GM21786 (cell line): ENCODE measurements at regions not wholly inside any gene's neighbourhood (a gene's known extent, or its start where the extent isn't known, plus 50 kb on each side); places are given as distances from the start of the nearest gene placed in this dataset.

Experiments
- ATAC-seq: cut with Tn5 transposase; IDR thresholded peaks from one replicate; pipeline ENCODE4 v1.9.1; 2021; ENCODE audit not compliant: unreplicated experiment

GRCh38 chr12:14148489-14149270 is 167.3 kb upstream of the GRIN2B start:
- ATAC-seq = no peak

DNA sequence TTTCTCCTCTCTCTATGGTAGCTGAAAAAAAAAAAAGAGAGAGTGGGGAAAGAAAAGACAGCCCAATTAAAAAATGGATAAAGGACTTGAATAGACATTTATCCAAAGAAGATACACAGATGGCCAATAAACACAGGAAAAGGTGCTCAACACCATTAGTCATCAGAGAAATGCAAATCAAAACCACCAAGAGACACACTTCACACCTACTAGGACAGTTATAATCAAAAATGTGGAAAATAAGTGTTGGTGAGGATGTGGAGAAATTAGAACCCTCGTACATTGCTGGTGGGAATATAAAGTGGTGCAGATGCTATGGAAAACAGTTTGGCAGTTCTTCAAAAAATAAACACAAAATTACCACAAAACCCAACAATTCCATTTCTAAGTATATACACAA is 172.4 kb upstream of the GRIN2B start:
- ATAC-seq = peak; percentile 12

- ATAC-seq = no peak
These were observed 175.2 kb upstream of the GRIN2B start for GRCh38 chr12:14156606-14157005.

- peak; percentile 97 for ATAC-seq
These were observed 175.8 kb upstream of the GRIN2B start for GRCh38 chr12:14157088-14157747.

- no peak for ATAC-seq
These were observed 182.9 kb upstream of the GRIN2B start for GRCh38 chr12:14164266-14164665.

- no peak for ATAC-seq
These were observed 185.7 kb upstream of the GRIN2B start for GRCh38 chr12:14167005-14167628.

DNA sequence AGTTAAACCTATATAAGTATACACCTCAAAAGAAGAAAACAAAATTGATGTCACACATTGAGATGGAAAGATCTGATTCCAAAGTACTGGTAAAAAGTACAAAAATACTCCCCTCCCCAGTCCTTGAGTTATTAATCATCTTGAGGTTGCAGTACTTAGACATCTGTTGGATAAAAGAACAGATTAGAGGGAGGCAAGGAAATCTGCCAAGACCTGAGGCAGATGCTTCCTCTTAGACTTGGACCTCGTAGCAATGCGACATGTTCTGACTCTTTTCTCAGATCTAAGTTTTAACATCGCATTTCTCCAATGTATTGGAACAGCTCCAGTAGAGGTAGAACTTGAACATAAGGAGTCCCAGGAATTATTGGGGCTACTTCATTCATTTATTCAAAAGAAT is 187.9 kb upstream of the GRIN2B start:
- no peak for ATAC-seq

DNA sequence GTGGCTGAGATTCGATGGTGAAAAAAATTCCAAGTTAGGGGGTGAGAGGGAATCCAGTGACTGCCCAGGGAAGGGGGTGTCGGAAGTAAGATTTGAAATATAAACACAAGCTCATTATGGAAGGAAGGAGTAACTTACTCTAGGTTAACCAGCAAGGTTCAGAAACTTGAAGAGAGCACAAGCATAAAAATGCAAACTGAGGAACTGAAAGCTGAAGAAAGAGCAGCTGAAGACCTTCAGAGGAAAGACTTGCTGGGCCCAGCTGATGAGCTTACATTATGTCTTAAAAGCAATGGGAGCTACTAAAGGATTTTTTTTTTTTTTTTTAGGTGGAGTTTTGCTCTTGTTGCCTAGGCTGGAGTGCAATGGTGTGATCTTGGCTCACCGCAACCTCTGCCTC is 189.7 kb upstream of the GRIN2B start:
- ATAC-seq = peak; percentile 94

GRCh38 chr12:14175206-14175605 is 190.3 kb upstream of the ATF7IP start:
- ATAC-seq = no peak

GRCh38 chr12:14185427-14186192 is 179.9 kb upstream of the ATF7IP start:
- ATAC-seq = peak; percentile 71

GRCh38 chr12:14186193-14186502 is 179.3 kb upstream of the ATF7IP start:
- no peak for ATAC-seq

DNA sequence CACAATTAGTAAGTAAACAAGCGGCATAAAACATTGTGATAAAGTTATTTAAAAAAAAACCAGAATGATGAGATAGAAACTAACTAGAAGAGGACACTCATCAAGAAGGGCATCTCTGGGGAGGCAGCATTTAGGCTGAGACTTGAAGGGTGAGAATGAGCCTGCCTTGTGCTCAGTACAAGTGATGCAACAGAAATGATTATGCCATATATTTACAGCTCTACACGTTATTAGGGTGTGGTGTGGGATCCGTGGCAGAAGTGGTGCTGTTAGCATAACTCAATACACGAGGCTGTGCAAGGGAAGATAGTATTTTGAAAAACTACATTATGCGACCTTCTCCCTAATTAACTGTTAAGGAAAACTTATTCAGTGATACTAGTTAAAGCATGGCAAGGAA is 178.5 kb upstream of the ATF7IP start:
- ATAC-seq = no peak

- ATAC-seq = no peak
These were observed 177.5 kb upstream of the ATF7IP start for GRCh38 chr12:14187966-14188365.

- no peak for ATAC-seq
These were observed 176.7 kb upstream of the ATF7IP start for GRCh38 chr12:14188744-14189143.

GRCh38 chr12:14190694-14191093 is 174.8 kb upstream of the ATF7IP start:
- ATAC-seq = no peak

GRCh38 chr12:14191612-14192011 is 173.9 kb upstream of the ATF7IP start:
- ATAC-seq = no peak

DNA sequence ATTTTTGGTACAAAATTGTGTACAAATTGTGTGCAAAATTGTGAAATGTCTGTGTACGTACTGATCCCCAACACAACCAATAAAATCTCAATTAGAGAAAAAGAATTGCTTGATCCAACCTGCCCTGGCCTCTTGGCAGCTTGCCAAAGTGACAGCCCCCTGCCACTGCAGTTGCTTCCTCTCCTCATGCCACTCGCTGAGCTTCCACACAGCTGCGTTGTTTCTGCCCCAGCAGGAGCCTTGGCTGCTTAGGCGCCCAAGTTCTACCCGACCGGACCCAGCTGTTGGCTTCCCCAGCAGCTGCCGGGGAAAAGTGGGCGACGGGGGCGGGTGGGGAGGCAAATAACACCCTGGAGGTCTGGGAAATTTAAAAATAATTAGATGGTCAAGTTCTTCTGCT is 171.8 kb upstream of the ATF7IP start:
- no peak for ATAC-seq

DNA sequence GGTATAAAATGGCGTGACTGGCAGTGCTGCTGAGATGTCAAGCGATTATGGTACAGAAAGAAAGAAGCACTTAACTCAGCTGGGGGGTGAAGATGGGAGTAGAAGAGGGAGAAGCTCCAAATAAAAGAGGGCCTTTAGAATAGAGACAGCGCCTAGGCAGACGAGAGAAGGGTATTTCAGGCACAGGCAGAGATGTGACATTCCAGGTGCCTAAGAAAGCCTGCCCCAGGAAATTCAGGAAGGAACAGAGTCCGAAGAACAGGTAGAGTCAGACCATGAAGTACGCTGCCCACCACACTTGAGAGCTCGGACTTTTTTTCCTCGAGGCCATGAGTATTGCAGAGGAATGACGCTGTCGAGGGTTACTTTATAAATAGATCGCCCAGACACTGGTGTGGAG is 170.9 kb upstream of the ATF7IP start:
- ATAC-seq = no peak

DNA sequence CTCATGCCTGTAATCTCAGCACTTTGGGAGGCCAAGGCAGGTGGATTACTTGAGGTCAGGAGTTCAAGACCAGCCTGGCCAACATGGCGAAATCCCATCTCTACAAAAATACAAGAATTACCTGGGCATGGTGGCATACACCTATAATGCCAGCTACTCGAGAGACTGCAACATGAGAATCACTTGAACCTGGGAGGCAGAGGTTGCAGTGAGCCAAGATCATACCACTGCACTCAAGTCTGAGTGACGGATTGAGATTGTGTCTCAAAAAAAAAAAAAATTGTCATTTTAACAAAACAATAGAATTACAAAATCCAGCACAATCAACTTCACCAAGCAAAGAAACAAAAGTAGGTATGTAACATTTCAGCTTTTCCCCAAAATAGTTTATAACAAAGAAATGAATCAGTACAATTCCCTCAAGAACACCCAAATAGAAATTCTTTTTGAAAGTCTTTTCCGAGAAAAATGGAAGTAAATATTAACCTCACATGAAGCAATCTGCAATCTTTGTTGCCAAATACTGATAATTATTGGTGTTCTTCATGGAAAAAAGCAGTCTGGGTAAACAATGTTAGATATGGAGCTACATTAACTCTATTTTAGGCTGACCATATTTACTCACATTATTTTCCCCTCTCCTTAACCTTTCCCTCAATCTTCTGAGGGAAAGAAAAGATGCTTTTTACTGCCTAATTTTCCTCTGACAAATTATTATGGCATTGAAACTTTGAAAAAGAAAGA is 165.9 kb upstream of the ATF7IP start:
- no peak for ATAC-seq

- no peak for ATAC-seq
These were observed 164.9 kb upstream of the ATF7IP start for GRCh38 chr12:14200598-14200997.

GRCh38 chr12:14201291-14201690 is 164.2 kb upstream of the ATF7IP start:
- no peak for ATAC-seq
